GM12878 (cell line): ENCODE measurements at regions not wholly inside any gene's neighbourhood (a gene's known extent, or its start where the extent isn't known, plus 50 kb on each side); places are given as distances from the start of the nearest gene placed in this dataset.

ENCODE experiments used
- ATAC-seq: fragments of 200-7000 bp; cut with Tn5 transposase; 3 replicates; pipeline ENCODE4 v1.9.1; 2020; ENCODE audit warnings: mild to moderate bottlenecking, moderate library complexity
- BruUV-seq: library from RNA; stranded (reverse); fragments of 400-500 nt; replicated peaks from 2 replicates; lab custom pipeline; 2021; lab: Mats Ljungman, UMichigan
- CTCF ChIA-PET: fragments of 300-600 bp; sonication (Branson Sonifier 250); formaldehyde crosslinking; extraction: SDS; loops from one replicate; lab custom pipeline; 2021; ENCODE audit warnings: inconsistent platforms; lab: Yijun Ruan, JAX
- POLR2A ChIA-PET: fragments of 350-600 bp; formaldehyde crosslinking; extraction: SDS; loops from one replicate; lab custom pipeline; 2021; ENCODE audit warnings: inconsistent platforms; lab: Charles Lee
- RAD21 ChIA-PET: fragments of 300-600 bp; sonication (Branson Sonifier 250); formaldehyde crosslinking; loops from one replicate; lab custom pipeline; 2023; ENCODE audit warnings: antibody characterized with exemption; ENCODE audit not compliant: unreplicated experiment; lab: Charles Lee
- SMC1A ChIA-PET: fragments of 300-600 bp; sonication (Branson Sonifier 250); formaldehyde crosslinking; loops from one replicate; lab custom pipeline; 2023; ENCODE audit not compliant: unreplicated experiment, uncharacterized antibody; lab: Charles Lee
- DNase-seq: peaks from one replicate; pipeline ENCODE4 v3.0.0-alpha.2; 2011; ENCODE audit warnings: low read depth, low spot score
- FAIRE-seq: peaks from 3 replicates; lab custom pipeline; 2011; peaks lifted over from hg19 to GRCh38; lab: Jason Lieb, UNC
- H2AFZ ChIP-seq: 2 replicates; pipeline ENCODE4 v1.6.0; 2011; ENCODE audit warnings: low read depth, low read length, control low read depth; ENCODE audit not compliant: control insufficient read depth
- H3K27ac ChIP-seq: 2 replicates; pipeline ENCODE4 v1.5.1; 2011; ENCODE audit warnings: control low read depth; ENCODE audit not compliant: control insufficient read depth, insufficient read depth
- H3K27me3 ChIP-seq, 2 experiments: replicated peaks in 1 of 2; 2 replicates each; pipeline versions ENCODE4 v1.6.0 to v1.6.1; 2011; ENCODE audit warnings: low read length in 1 of 2; ENCODE audit not compliant: control insufficient read depth in 2 of 2, insufficient read depth in 2 of 2
- H3K36me3 ChIP-seq, 2 experiments: 2 replicates each; pipeline ENCODE4 v1.5.1; 2011; ENCODE audit warnings: low read length in 1 of 2; ENCODE audit not compliant: control insufficient read depth in 2 of 2, insufficient read depth in 2 of 2
- H3K4me1 ChIP-seq: 2 replicates; pipeline ENCODE4 v1.6.1; 2011; ENCODE audit warnings: mild to moderate bottlenecking, low read length, moderate library complexity, mixed read lengths; ENCODE audit not compliant: control insufficient read depth, insufficient read depth
- H3K4me2 ChIP-seq: 2 replicates; pipeline ENCODE4 v1.6.0; 2011; ENCODE audit warnings: control low read depth; ENCODE audit not compliant: control insufficient read depth, insufficient read depth
- H3K4me3 ChIP-seq: fragments of 200-600 bp; sonication (generic); 2 replicates; pipeline ENCODE4 v1.5.1; 2016
- H3K79me2 ChIP-seq: 2 replicates; pipeline ENCODE4 v1.6.0; 2011; ENCODE audit warnings: low read length; ENCODE audit not compliant: control insufficient read depth, insufficient read depth
- H3K9ac ChIP-seq: 2 replicates; pipeline ENCODE4 v1.8.0; 2011; ENCODE audit warnings: low read length, control low read depth, mixed read lengths; ENCODE audit not compliant: control insufficient read depth, insufficient read depth
- H3K9me3 ChIP-seq: replicated peaks from 3 replicates; pipeline ENCODE4 v1.5.1; 2011; ENCODE audit warnings: mild to moderate bottlenecking, low read length; ENCODE audit not compliant: control insufficient read depth, insufficient read depth
- H4K20me1 ChIP-seq: 2 replicates; pipeline ENCODE4 v1.6.0; 2011; ENCODE audit not compliant: control insufficient read depth, insufficient read depth
- HDGF ChIP-seq: fragments of 450-650 bp; IDR thresholded peaks from 2 replicates; pipeline ENCODE4 v1.6.1; 2016; ENCODE audit warnings: antibody characterized with exemption
- JUND ChIP-seq: IDR thresholded peaks from 2 replicates; pipeline ENCODE4 v1.6.1; 2012; ENCODE audit warnings: low read depth, mild to moderate bottlenecking, low read length, improper control_type of control experiment, moderate library complexity
- KAT2A ChIP-seq: conservative IDR thresholded peaks from 2 replicates; pipeline ENCODE4 v1.6.1; 2011; ENCODE audit warnings: low read depth, low read length; ENCODE audit not compliant: control insufficient read depth
- KDM1A ChIP-seq: fragments of 200-600 bp; sonication (generic); IDR thresholded peaks from 2 replicates; pipeline ENCODE4 v1.6.1; 2016; ENCODE audit warnings: borderline replicate concordance
- LARP7 ChIP-seq: fragments of 450-650 bp; IDR thresholded peaks from 2 replicates; pipeline ENCODE4 v1.6.1; 2017; ENCODE audit warnings: mild to moderate bottlenecking
- MYB ChIP-seq: fragments of 150-350 bp; IDR thresholded peaks from 2 replicates; pipeline ENCODE4 v1.6.1; 2014; ENCODE audit warnings: mild to moderate bottlenecking, low read depth, low read length, borderline replicate concordance
- PKNOX1 ChIP-seq: fragments of 450-650 bp; IDR thresholded peaks from 2 replicates; pipeline ENCODE4 v1.6.1; 2016; ENCODE audit warnings: mild to moderate bottlenecking
- PML ChIP-seq: IDR thresholded peaks from 2 replicates; pipeline ENCODE4 v1.6.1; 2012; ENCODE audit warnings: low read length, inconsistent platforms
- POLR2AphosphoS2 ChIP-seq: IDR thresholded peaks from 2 replicates; pipeline ENCODE4 v1.6.1; 2011; ENCODE audit warnings: low read depth, mild to moderate bottlenecking, low read length, improper control_type of control experiment, moderate library complexity
- POLR2AphosphoS5 ChIP-seq: IDR thresholded peaks from 2 replicates; pipeline ENCODE4 v1.6.1; 2011; ENCODE audit warnings: mild to moderate bottlenecking, low read length, inconsistent platforms
- RAD51 ChIP-seq: fragments of 450-650 bp; IDR thresholded peaks from 2 replicates; pipeline ENCODE4 v1.6.1; 2016; ENCODE audit warnings: moderate library complexity, mild to moderate bottlenecking, inconsistent platforms
- RB1 ChIP-seq: fragments of 450-650 bp; formaldehyde crosslinking; IDR thresholded peaks from 2 replicates; pipeline ENCODE4 v1.6.1; 2017; ENCODE audit warnings: mild to moderate bottlenecking, borderline replicate concordance
- REST ChIP-seq: IDR thresholded peaks from 2 replicates; pipeline ENCODE4 v1.6.1; 2012; ENCODE audit warnings: mild to moderate bottlenecking, low read depth, low read length
- SIN3A ChIP-seq: IDR thresholded peaks from 2 replicates; pipeline ENCODE4 v1.6.1; 2012; ENCODE audit warnings: low read depth, low read length, improper control_type of control experiment
- SREBF1 ChIP-seq: IDR thresholded peaks from 2 replicates; pipeline ENCODE4 v1.6.1; 2012; ENCODE audit warnings: mild to moderate bottlenecking, low read length
- STAT3 ChIP-seq: IDR thresholded peaks from 2 replicates; pipeline ENCODE4 v1.6.1; 2011; ENCODE audit warnings: low read depth, low read length, improper control_type of control experiment
- TCF3 ChIP-seq: IDR thresholded peaks from 2 replicates; pipeline ENCODE4 v1.6.1; 2012; ENCODE audit warnings: low read depth, mild to moderate bottlenecking, low read length, borderline replicate concordance; ENCODE audit not compliant: insufficient read depth
- WGBS: methylation state at CpG from one replicate; pipeline ENCODE4 v1.1.6; 2016; ENCODE audit warnings: low lambda C conversion rate; ENCODE audit not compliant: insufficient replicate concordance, insufficient coverage; ENCODE audit errors: missing lambda C conversion rate; 5-methylcytosine and 5-hydroxymethylcytosine counted together
- in situ Hi-C: fragments of 300-500 bp; cut with MboI; formaldehyde crosslinking; loops from 9 replicates; pipeline ENCODE4 v1.14.3; 2018; ENCODE audit warnings: mixed read lengths
- intact Hi-C: fragments of 100-400 bp; cut with micrococcal nuclease; formaldehyde crosslinking; loops from one replicate; pipeline ENCODE4 v1.14.2; 2022; ENCODE audit not compliant: unreplicated experiment

GRCh38 chr9:102832814-102833213 is 162.3 kb upstream of the CYLC2 start:
- Histone ChIP-seq H3K4me1 (no peaks in the 10 kb centered on the region), H3K4me3 (no peak overlapping the region), H3K36me3 (no peaks in the 10 kb centered on the region), H2AFZ (no peak overlapping the region), H3K4me2 (no peak overlapping the region), H4K20me1 (no peaks in the 10 kb centered on the region), H3K27me3 (no peaks in the 10 kb centered on the region), H3K9ac (no peak overlapping the region), H3K79me2 (no peaks in the 10 kb centered on the region), H3K27ac (no peak overlapping the region), H3K9me3 (no peaks in the 10 kb centered on the region)
- 15% methylated on average over 3 of the region's 3 CpGs for WGBS
- ChIA-PET SMC1A (no interaction called here), RAD21 (no interaction called here), POLR2A (no interaction called here), CTCF (no interaction called here)
- FAIRE-seq (no peak), ATAC-seq (no peak), DNase-seq (no peak)
- in situ Hi-C loops (no loop called here), intact Hi-C loops (no loop called here)
- TF ChIP-seq KAT2A (no peak), PKNOX1 (no peak), PML (no peak), RB1 (no peak), JUND (no peak), TCF3 (no peak), RAD51 (no peak), KDM1A (no peak), POLR2AphosphoS5 (no peak), POLR2AphosphoS2 (no peak), REST (no peak), SIN3A (no peak), STAT3 (no peak), MYB (no peak), SREBF1 (no peak), HDGF (no peak), LARP7 (no peak)
- BruUV-seq, result no TSS peak
